ENCODE measurements at regions not wholly inside any gene's neighbourhood (a gene's known extent, or its start where the extent isn't known, plus 50 kb on each side); places are given as distances from the start of the nearest gene placed in this dataset.

DNA sequence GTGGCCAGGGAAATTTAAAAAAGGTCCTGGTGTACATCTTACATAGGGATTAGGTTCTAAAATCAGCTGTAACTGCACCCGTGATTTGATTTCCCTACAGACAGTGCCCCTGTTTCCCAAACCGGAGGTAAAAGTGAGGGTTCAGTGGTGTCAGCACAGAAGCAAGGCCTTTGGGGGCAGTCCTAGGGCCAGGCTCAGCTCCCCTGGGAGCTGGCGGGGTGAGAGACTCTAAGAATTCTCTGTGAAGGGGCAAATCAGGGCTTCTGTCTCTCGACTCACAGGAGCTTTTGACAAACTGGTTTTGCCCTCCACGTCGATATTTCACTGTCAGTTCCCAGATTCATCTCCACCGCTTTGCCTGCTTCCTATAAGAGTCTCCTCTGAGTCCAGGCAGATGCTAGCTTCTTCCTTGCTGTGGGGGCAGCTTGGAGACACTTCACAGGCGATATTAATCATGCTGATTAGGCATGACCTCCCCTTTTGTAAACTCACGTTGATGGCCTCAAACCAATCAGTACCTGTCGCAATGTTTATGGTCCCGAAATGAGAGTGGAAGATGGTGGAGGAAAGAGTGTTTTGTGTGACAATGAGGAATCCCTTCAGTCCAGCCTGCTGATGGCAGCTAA is 234.2 kb upstream of the TOX3 start:
- no peak for DNase-seq (ENCODE audit: extremely low spot score)
- TF ChIP-seq, protein P1, sequence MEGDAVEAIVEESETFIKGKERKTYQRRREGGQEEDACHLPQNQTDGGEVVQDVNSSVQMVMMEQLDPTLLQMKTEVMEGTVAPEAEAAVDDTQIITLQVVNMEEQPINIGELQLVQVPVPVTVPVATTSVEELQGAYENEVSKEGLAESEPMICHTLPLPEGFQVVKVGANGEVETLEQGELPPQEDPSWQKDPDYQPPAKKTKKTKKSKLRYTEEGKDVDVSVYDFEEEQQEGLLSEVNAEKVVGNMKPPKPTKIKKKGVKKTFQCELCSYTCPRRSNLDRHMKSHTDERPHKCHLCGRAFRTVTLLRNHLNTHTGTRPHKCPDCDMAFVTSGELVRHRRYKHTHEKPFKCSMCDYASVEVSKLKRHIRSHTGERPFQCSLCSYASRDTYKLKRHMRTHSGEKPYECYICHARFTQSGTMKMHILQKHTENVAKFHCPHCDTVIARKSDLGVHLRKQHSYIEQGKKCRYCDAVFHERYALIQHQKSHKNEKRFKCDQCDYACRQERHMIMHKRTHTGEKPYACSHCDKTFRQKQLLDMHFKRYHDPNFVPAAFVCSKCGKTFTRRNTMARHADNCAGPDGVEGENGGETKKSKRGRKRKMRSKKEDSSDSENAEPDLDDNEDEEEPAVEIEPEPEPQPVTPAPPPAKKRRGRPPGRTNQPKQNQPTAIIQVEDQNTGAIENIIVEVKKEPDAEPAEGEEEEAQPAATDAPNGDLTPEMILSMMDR (IDR thresholded peaks at IDR 0.05): no peak
- TF ChIP-seq POLR2A (IDR thresholded peaks at IDR 0.05; ENCODE audit: low read depth): no peak
- no peak for TF ChIP-seq EP300 (IDR thresholded peaks at IDR 0.05)
- no peak for TF ChIP-seq POLR2AphosphoS5 (IDR thresholded peaks at IDR 0.05)
- no peaks in the 10 kb centered on the region for H3K9me3 ChIP-seq
- H3K4me1 ChIP-seq: no peaks in the 10 kb centered on the region
- WGBS: 50% methylated on average over 9 of the region's 11 CpGs
- no peak overlapping the region for H3K4me3 ChIP-seq
- no peak overlapping the region for H3K27ac ChIP-seq (replicated peaks in 1 of 4)
- intact Hi-C loops (cut with DNase I): no loop called here
- H3K36me3 ChIP-seq: no peaks in the 10 kb centered on the region
- peaks cover 0 to 13% (median 0%) of the 10 kb centered on the region in 4 donors for H3K27me3 ChIP-seq

DNA sequence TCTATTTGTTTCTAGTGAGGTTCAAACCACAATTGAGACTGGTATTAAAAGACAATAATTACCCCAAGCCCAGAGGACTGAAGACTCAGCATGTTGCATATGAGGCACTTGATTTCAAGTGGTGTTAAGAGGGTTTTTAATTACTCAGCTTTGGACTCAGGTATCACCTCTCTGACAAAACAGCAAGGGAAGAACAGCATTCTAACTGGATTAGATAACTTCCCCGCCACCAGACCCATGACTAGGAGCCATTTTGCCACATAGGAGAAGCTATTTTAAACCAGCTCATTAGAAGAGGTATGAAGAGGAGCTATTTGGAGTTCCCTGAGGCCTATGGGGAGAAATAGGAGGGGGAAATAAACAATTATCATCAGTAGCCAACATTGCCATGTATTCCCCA is 226.1 kb upstream of the TOX3 start:
- no peak for TF ChIP-seq POLR2A (IDR thresholded peaks at IDR 0.05; ENCODE audit: low read depth)
- no peak for DNase-seq (ENCODE audit: extremely low spot score)
- Histone ChIP-seq H3K9me3 (no peaks in the 10 kb centered on the region), H3K36me3 (no peaks in the 10 kb centered on the region), H3K4me3 (no peak overlapping the region), H3K4me1 (no peaks in the 10 kb centered on the region), H3K27me3 (peaks cover 0 to 6% (median 2%) of the 10 kb centered on the region in 4 donors), H3K27ac (replicated peaks in 1 of 4) (no peak overlapping the region)
- 88% methylated on average over 1 of the region's 1 CpG for WGBS
- intact Hi-C loops (cut with DNase I): no loop called here

DNA sequence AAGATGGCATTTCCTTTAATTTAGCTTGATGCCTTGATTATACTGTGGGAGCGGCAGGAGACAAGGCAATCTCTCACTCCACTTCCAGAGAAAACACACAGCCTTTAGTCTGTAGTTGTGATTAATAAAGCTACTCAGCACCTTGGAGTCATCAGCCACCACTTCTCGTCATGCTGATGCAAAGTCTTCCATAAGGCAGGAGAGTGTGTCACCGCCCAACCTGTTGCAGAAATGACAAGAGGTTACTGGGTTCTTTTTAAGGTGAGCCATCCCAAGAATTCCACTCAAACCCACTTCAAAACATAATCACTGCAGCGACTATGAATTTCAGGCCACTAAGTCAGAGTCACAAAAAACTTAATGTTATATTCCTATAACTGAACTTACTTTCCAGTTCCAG is 223.9 kb upstream of the TOX3 start:
- no peak for TF ChIP-seq POLR2AphosphoS5 (IDR thresholded peaks at IDR 0.05)
- no peak for TF ChIP-seq EP300 (IDR thresholded peaks at IDR 0.05)
- TF ChIP-seq, protein P1 (IDR thresholded peaks at IDR 0.05): no peak
- TF ChIP-seq POLR2A (IDR thresholded peaks at IDR 0.05; ENCODE audit: low read depth): no peak
- intact Hi-C loops (cut with DNase I): no loop called here
- Histone ChIP-seq H3K4me1 (no peaks in the 10 kb centered on the region), H3K9me3 (no peaks in the 10 kb centered on the region), H3K4me3 (no peak overlapping the region), H3K36me3 (no peaks in the 10 kb centered on the region), H3K27ac (replicated peaks in 1 of 4) (no peak overlapping the region), H3K27me3 (peaks cover 0 to 10% (median 2%) of the 10 kb centered on the region in 4 donors)
- 76% methylated on average over 4 of the region's 4 CpGs for WGBS
- DNase-seq (ENCODE audit: extremely low spot score): no peak

DNA sequence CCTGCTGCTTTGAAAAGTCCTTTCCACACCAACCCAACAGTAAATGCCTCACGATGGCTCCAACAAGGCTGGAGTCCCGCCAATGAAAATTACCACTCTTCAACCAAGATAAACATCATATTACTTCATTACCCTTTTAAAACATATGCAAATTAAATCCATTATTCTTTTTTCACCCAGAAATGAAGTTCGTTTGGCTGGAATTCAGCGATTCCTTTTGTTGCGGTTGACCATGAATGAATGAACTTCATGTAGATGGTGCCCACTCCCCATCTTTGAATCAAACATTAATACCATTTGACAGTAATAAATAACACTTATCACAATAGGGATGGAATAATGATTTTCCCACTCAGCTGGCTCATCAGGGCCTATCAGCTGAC is 211.5 kb upstream of the TOX3 start:
- H3K36me3 ChIP-seq: no peaks in the 10 kb centered on the region
- no peak for DNase-seq (ENCODE audit: extremely low spot score)

DNA sequence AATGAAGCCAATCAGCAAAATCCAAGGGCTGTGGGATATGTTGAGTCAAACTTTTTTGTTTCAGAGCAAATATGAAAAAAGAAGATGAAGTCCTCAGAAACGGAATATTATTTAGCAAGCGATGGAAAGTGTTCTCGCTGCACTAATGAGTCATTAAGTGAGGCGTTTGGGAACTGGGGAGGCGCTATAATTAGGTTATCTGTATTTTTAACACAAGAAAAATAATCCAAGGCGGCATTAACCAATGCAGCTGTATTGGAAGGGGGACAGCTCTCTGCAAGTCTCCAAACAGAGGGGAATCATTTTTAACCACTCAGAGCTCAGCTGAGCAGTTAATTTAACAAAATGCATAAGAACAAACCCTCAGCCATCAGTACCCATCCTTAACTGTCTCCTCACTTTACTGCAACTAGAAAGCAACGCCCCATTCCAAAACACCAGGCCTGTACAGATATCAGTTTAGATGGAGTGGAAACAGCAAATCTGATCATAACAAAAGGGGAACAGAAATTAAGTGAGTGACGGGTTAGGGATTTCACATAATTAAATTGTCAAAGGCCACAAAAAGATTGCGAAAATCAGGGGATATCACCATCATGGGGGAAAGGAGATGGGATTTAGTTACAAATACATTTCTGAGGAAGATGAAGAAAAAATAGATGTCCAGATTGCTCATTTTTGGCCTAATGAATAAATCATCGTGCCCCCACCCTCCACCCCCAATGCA is 211.0 kb upstream of the TOX3 start:
- DNase-seq (ENCODE audit: extremely low spot score): no peak
- no peak for TF ChIP-seq POLR2A (IDR thresholded peaks at IDR 0.05; ENCODE audit: low read depth)
- no peak for TF ChIP-seq EP300 (IDR thresholded peaks at IDR 0.05)
- no peak for TF ChIP-seq POLR2AphosphoS5 (IDR thresholded peaks at IDR 0.05)
- TF ChIP-seq, protein P1 (IDR thresholded peaks at IDR 0.05): no peak
- 79% methylated on average over 10 of the region's 10 CpGs for WGBS

More for the DNA sequence above, 211.5 kb upstream of the TOX3 start:
- Histone ChIP-seq H3K4me3 (no peak overlapping the region), H3K27me3 (no peaks in the 10 kb centered on the region), H3K4me1 (no peaks in the 10 kb centered on the region), H3K9me3 (no peaks in the 10 kb centered on the region), H3K27ac (replicated peaks in 1 of 4) (no peak overlapping the region)
- WGBS: 91% methylated on average over 5 of the region's 5 CpGs
- TF ChIP-seq POLR2A (IDR thresholded peaks at IDR 0.05; ENCODE audit: low read depth): no peak
- TF ChIP-seq EP300 (IDR thresholded peaks at IDR 0.05): no peak
- TF ChIP-seq, protein P1 (IDR thresholded peaks at IDR 0.05): no peak
- no peak for TF ChIP-seq POLR2AphosphoS5 (IDR thresholded peaks at IDR 0.05)
- intact Hi-C loops (cut with DNase I): no loop called here

More for the DNA sequence above, 211.0 kb upstream of the TOX3 start:
- Histone ChIP-seq H3K9me3 (no peaks in the 10 kb centered on the region), H3K4me3 (no peak overlapping the region), H3K27me3 (no peaks in the 10 kb centered on the region), H3K4me1 (no peaks in the 10 kb centered on the region), H3K36me3 (no peaks in the 10 kb centered on the region), H3K27ac (replicated peaks in 1 of 4) (no peak overlapping the region)
- intact Hi-C loops (cut with DNase I): no loop called here
